ENCODE measurements at regions not wholly inside any gene's neighbourhood (a gene's known extent, or its start where the extent isn't known, plus 50 kb on each side); places are given as distances from the start of the nearest gene placed in this dataset.

DNA sequence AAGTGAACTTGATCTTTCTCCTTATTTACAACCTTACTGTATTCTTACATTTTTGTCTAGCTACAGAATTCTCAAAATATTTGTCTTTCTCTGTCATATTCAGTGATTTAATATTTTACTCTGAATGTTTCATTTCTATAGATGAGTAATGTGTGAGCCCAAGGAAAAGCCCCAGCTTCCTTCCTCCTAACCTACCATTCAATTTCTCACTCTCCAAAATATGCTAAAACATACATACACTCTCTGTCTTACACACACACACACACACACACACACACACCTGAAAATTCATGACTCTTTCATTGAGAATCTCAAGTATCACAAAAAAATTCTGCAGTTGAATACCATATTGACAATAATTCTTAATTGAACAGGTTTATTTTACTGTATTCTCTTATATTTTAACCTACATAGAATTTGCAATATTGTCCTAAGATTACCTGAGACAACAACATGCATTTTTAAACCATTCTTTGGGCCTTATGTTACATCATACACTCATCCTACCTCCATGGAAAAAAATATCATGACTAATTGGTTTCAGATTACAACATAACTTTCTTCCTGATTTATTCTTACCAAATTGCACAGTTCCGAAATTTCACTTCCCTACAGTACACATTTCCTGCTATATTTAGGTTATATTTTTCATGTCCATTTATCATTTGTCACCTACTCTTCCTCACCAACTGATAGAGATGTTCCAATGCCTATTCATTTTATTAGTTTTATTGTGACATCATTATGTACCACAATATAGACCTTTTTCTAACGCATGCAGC lies 1965.6 kb upstream of the PCDH20 start:
- TF ChIP-seq, protein P1, sequence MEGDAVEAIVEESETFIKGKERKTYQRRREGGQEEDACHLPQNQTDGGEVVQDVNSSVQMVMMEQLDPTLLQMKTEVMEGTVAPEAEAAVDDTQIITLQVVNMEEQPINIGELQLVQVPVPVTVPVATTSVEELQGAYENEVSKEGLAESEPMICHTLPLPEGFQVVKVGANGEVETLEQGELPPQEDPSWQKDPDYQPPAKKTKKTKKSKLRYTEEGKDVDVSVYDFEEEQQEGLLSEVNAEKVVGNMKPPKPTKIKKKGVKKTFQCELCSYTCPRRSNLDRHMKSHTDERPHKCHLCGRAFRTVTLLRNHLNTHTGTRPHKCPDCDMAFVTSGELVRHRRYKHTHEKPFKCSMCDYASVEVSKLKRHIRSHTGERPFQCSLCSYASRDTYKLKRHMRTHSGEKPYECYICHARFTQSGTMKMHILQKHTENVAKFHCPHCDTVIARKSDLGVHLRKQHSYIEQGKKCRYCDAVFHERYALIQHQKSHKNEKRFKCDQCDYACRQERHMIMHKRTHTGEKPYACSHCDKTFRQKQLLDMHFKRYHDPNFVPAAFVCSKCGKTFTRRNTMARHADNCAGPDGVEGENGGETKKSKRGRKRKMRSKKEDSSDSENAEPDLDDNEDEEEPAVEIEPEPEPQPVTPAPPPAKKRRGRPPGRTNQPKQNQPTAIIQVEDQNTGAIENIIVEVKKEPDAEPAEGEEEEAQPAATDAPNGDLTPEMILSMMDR (IDR thresholded peaks at IDR 0.05): no peak
- TF ChIP-seq POLR2A (IDR thresholded peaks at IDR 0.05) (no peak), EP300 (IDR thresholded peaks at IDR 0.05) (no peak)

All from ovary (tissue), 3 donors.